GM18909 (cell line): ENCODE measurements at regions not wholly inside any gene's neighbourhood (a gene's known extent, or its start where the extent isn't known, plus 50 kb on each side); places are given as distances from the start of the nearest gene placed in this dataset.
A peak's percentile ranks its signal among the peaks of the same experiment; 100 is the strongest.

ENCODE experiments used
- ATAC-seq: cut with Tn5 transposase; IDR thresholded peaks from one replicate; pipeline ENCODE4 v1.9.1; 2021; ENCODE audit warnings: mild to moderate bottlenecking; ENCODE audit not compliant: unreplicated experiment, poor library complexity

GRCh38 chr5:168188182-168188581 is 103.3 kb upstream of the WWC1 start:
- no peak for ATAC-seq

GRCh38 chr5:168192120-168192519 is 99.3 kb upstream of the WWC1 start:
- ATAC-seq = no peak

- ATAC-seq = no peak
Measured at GRCh38 chr5:168193493-168194250, 97.8 kb upstream of the WWC1 start.

- no peak for ATAC-seq
Measured at GRCh38 chr5:168195110-168195509, 96.3 kb upstream of the WWC1 start.

- no peak for ATAC-seq
Measured at GRCh38 chr5:168198359-168198758, 93.1 kb upstream of the WWC1 start.

GRCh38 chr5:168202996-168203395 is 88.4 kb upstream of the WWC1 start:
- no peak for ATAC-seq

GRCh38 chr5:168204165-168204564 is 87.3 kb upstream of the WWC1 start:
- no peak for ATAC-seq

GRCh38 chr5:168207450-168208029 is 83.9 kb upstream of the WWC1 start:
- no peak for ATAC-seq

- ATAC-seq = no peak
Measured at GRCh38 chr5:168209244-168209995, 82.0 kb upstream of the WWC1 start.

GRCh38 chr5:168209997-168210396 is 81.4 kb upstream of the WWC1 start:
- no peak for ATAC-seq

- ATAC-seq = no peak
Measured at GRCh38 chr5:168211245-168211644, 80.2 kb upstream of the WWC1 start.

- ATAC-seq = no peak
Measured at GRCh38 chr5:168211936-168212335, 79.5 kb upstream of the WWC1 start.

GRCh38 chr5:168214071-168214470 is 77.4 kb upstream of the WWC1 start:
- ATAC-seq = no peak

GRCh38 chr5:168214886-168215285 is 76.6 kb upstream of the WWC1 start:
- no peak for ATAC-seq

- ATAC-seq = no peak
Measured at GRCh38 chr5:168215646-168216045, 75.8 kb upstream of the WWC1 start.

- ATAC-seq = no peak
Measured at GRCh38 chr5:168216989-168217388, 74.5 kb upstream of the WWC1 start.

GRCh38 chr5:168217497-168217896 is 73.9 kb upstream of the WWC1 start:
- no peak for ATAC-seq

GRCh38 chr5:168218746-168219145 is 72.7 kb upstream of the WWC1 start:
- ATAC-seq = no peak

GRCh38 chr5:168219515-168220410 is 71.7 kb upstream of the WWC1 start:
- ATAC-seq = peak; percentile 91

- no peak for ATAC-seq
Measured at GRCh38 chr5:168224085-168224484, 67.4 kb upstream of the WWC1 start.
